Renal cortex interstitium (tissue), 11 donors: ENCODE measurements at regions not wholly inside any gene's neighbourhood (a gene's known extent, or its start where the extent isn't known, plus 50 kb on each side); places are given as distances from the start of the nearest gene placed in this dataset.

Experiments used
- DNase-seq, 11 donors: peaks; one replicate each; pipeline ENCODE4 v3.0.0-alpha.2; 2013; ENCODE audit warnings: low read depth in 9 of 11, low spot score in 4 of 11; ENCODE audit errors: extremely low read depth in 1 of 11

- no peak for DNase-seq
Measured at GRCh38 chr15:85880501-85881190, 85.9 kb upstream of the KLHL25 start.

GRCh38 chr15:85886309-85886811, 91.6 kb upstream of the KLHL25 start:
- no peak for DNase-seq

- no peak for DNase-seq
Measured at GRCh38 chr15:85889956-85890619, 95.4 kb upstream of the KLHL25 start.

- DNase-seq: no peak
Measured at GRCh38 chr15:85890620-85890980, 95.9 kb upstream of the KLHL25 start.

GRCh38 chr15:85891470-85891869, 96.7 kb upstream of the KLHL25 start:
- no peak for DNase-seq

GRCh38 chr15:85892232-85892631, 97.5 kb upstream of the KLHL25 start:
- no peak for DNase-seq

GRCh38 chr15:85897207-85897894, 102.6 kb upstream of the KLHL25 start:
- no peak for DNase-seq

GRCh38 chr15:85897895-85898717, 103.4 kb upstream of the KLHL25 start:
- DNase-seq: no peak

GRCh38 chr15:85899927-85900326, 105.2 kb upstream of the KLHL25 start:
- peak in 1 of 11 donors; percentile 28 for DNase-seq

- no peak for DNase-seq
Measured at GRCh38 chr15:85905751-85906450, 111.2 kb upstream of the KLHL25 start.

- DNase-seq: no peak
Measured at GRCh38 chr15:85906640-85907039, 111.9 kb upstream of the KLHL25 start.

GRCh38 chr15:85910834-85911233, 116.1 kb upstream of the KLHL25 start:
- no peak for DNase-seq

- DNase-seq: no peak
Measured at GRCh38 chr15:85913461-85913860, 118.7 kb upstream of the KLHL25 start.

- peak in 3 of 11 donors; percentile 15 to 36 (median 25) for DNase-seq
Measured at GRCh38 chr15:85920956-85921355, 126.2 kb upstream of the KLHL25 start.

GRCh38 chr15:85924088-85924487, 129.4 kb upstream of the KLHL25 start:
- DNase-seq: no peak

GRCh38 chr15:85925649-85926237, 131.0 kb upstream of the KLHL25 start:
- no peak for DNase-seq

- no peak for DNase-seq
Measured at GRCh38 chr15:85926834-85927233, 132.1 kb upstream of the KLHL25 start.

- DNase-seq: no peak
Measured at GRCh38 chr15:85927931-85928537, 133.3 kb upstream of the KLHL25 start.
